Colonic mucosa (tissue), 4 donors: ENCODE measurements at regions not wholly inside any gene's neighbourhood (a gene's known extent, or its start where the extent isn't known, plus 50 kb on each side); places are given as distances from the start of the nearest gene placed in this dataset.

Experiments used
- DNase-seq: peaks from one replicate; pipeline ENCODE4 v3.0.0-alpha.2; 2020
- H3K27ac ChIP-seq: fragments of 200-600 bp; one replicate; pipeline ENCODE4 v1.8.0; 2021
- H3K27me3 ChIP-seq: fragments of 200-600 bp; one replicate; pipeline ENCODE4 v1.8.0; 2021
- H3K36me3 ChIP-seq: fragments of 200-600 bp; one replicate; pipeline ENCODE4 v1.8.0; 2021
- H3K4me1 ChIP-seq: fragments of 200-600 bp; one replicate; pipeline ENCODE4 v1.8.0; 2021; ENCODE audit warnings: mild to moderate bottlenecking
- H3K4me3 ChIP-seq: fragments of 200-600 bp; one replicate; pipeline ENCODE4 v1.8.0; 2021
- H3K9ac ChIP-seq, 2 donors: one replicate each; pipeline ENCODE4 v1.7.0; 2013; ENCODE audit warnings: control low read depth in 2 of 2, low read depth in 2 of 2, low read length in 2 of 2
- H3K9me3 ChIP-seq: fragments of 200-600 bp; one replicate; pipeline ENCODE4 v1.8.0; 2021
- intact Hi-C: fragments of 100-400 bp; cut with DNase I; formaldehyde crosslinking; loops from one replicate; pipeline ENCODE4 v1.14.1; 2022
- TF ChIP-seq, protein P1 (sequence below): fragments of 200-600 bp; IDR thresholded peaks from one replicate; pipeline ENCODE4 v1.8.0; 2022; ENCODE audit warnings: antibody characterized with exemption, mild to moderate bottlenecking
- donor health status: healthy.
- donor health status: DM: no; HTN: no; CAD: no.
- donor health status: DM: no; HTN: no; CAD: no.

DNA sequence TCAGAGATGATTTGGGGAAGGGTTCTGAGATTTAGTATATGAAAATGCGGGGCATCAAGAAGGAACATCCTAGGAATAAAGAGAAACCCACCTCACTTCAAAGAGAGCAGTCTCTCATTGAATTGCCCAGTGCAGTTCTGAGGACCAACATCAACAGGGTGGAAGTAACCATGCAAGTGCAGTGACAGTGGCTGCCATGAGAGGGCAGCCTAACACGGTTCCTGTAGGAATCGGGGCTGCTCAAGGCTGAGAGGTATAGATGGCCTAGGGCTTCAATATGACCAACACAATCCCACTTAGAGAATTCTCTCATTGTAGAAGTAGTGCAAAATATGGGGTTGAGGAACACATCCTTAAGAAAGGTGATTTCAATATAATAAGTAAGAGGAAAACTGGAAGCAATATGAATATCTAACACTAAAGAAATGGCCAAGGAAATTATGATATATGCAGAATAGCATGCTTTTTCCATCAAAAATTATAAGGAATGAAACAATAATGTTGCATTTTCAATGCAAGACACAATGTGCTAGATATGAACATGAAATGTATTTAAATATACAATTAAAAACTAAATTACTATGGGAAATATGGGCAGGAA, 51.1 kb upstream of the ARRDC4 start:
- TF ChIP-seq, protein P1, sequence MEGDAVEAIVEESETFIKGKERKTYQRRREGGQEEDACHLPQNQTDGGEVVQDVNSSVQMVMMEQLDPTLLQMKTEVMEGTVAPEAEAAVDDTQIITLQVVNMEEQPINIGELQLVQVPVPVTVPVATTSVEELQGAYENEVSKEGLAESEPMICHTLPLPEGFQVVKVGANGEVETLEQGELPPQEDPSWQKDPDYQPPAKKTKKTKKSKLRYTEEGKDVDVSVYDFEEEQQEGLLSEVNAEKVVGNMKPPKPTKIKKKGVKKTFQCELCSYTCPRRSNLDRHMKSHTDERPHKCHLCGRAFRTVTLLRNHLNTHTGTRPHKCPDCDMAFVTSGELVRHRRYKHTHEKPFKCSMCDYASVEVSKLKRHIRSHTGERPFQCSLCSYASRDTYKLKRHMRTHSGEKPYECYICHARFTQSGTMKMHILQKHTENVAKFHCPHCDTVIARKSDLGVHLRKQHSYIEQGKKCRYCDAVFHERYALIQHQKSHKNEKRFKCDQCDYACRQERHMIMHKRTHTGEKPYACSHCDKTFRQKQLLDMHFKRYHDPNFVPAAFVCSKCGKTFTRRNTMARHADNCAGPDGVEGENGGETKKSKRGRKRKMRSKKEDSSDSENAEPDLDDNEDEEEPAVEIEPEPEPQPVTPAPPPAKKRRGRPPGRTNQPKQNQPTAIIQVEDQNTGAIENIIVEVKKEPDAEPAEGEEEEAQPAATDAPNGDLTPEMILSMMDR: peak; percentile 92
- H3K4me3 ChIP-seq: no peak overlapping the region
- no peak overlapping the region for H3K27ac ChIP-seq
- no peaks in the 10 kb centered on the region for H3K4me1 ChIP-seq
- H3K27me3 ChIP-seq: no peaks in the 10 kb centered on the region
- H3K36me3 ChIP-seq: no peaks in the 10 kb centered on the region
- H3K9me3 ChIP-seq: no peaks in the 10 kb centered on the region
- intact Hi-C loops: loop anchor here (2.0 to 10.0 kb wide), 4 partner anchors 177 to 515 kb away; no protein-coding TSS in a partner anchor
- DNase-seq: peak; percentile 77
- H3K9ac ChIP-seq: no peak overlapping the region
